NCI-H2171 (cell line): ENCODE measurements at regions not wholly inside any gene's neighbourhood (a gene's known extent, or its start where the extent isn't known, plus 50 kb on each side); places are given as distances from the start of the nearest gene placed in this dataset.
"Not testable (repeated sequence)": the region's sequence is repeated elsewhere in the genome, so short reads cannot be mapped to it uniquely, and the experiment has no call there.

Source experiments
- DNase-seq: peaks from one replicate; lab custom pipeline; 2025; lab: John Stamatoyannopoulos, UW

GRCh38 chr13:42478531-42479156, 95.3 kb upstream of the TNFSF11 start:
- no peak for DNase-seq

- DNase-seq: peak; percentile 61
Observed at GRCh38 chr13:42484386-42484785, 89.6 kb upstream of the TNFSF11 start.

- DNase-seq: no peak
Observed at GRCh38 chr13:42485272-42485671, 88.7 kb upstream of the TNFSF11 start.

GRCh38 chr13:42486711-42487198, 87.2 kb upstream of the TNFSF11 start:
- DNase-seq: no peak

GRCh38 chr13:42487221-42487620, 86.7 kb upstream of the TNFSF11 start:
- DNase-seq: no peak

- DNase-seq: no peak
Observed at GRCh38 chr13:42490676-42491075, 83.3 kb upstream of the TNFSF11 start.

GRCh38 chr13:42492372-42492920, 81.5 kb upstream of the TNFSF11 start:
- DNase-seq: no peak

GRCh38 chr13:42494157-42494556, 79.8 kb upstream of the TNFSF11 start:
- no peak for DNase-seq

- no peak for DNase-seq
Observed at GRCh38 chr13:42495255-42495654, 78.7 kb upstream of the TNFSF11 start.

GRCh38 chr13:42495751-42496150, 78.2 kb upstream of the TNFSF11 start:
- DNase-seq: no peak

GRCh38 chr13:42496926-42497554, 76.9 kb upstream of the TNFSF11 start:
- not testable (repeated sequence) for DNase-seq

GRCh38 chr13:42497798-42498197, 76.2 kb upstream of the TNFSF11 start:
- no peak for DNase-seq

GRCh38 chr13:42498521-42498920, 75.4 kb upstream of the TNFSF11 start:
- DNase-seq: no peak
